ENCODE measurements at regions not wholly inside any gene's neighbourhood (a gene's known extent, or its start where the extent isn't known, plus 50 kb on each side); places are given as distances from the start of the nearest gene placed in this dataset.

DNA sequence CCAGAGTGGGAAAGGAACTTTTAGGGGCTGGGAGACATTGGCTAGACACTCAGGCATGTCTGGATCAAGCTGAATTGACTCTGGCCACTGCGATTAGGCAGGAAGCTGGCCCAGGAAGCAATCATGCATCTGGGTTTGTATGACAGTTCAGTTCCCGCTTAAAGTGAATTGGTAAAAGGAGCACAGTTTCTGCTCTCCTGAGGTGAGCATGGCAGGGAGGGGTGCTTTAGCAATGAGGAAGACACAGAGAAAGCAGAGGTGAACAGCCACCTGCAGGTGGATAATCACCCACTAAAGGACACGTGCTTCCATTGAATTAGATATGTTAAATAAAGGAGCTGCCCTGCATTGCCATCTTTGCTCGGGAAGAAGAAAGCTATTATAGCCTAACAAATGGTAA lies 248.1 kb upstream of the MAP3K1 start:
- Mint-ChIP-seq H3K9me3 (no peaks in the 10 kb centered on the region), H3K4me1 (peaks cover 2% of the 10 kb centered on the region), H3K4me3 (no peak overlapping the region), H3K36me3 (ENCODE audit: low read depth) (peaks cover under 1% of the 10 kb centered on the region), H3K27me3 (peaks cover 4% of the 10 kb centered on the region), H3K27ac (no peak overlapping the region)
- POLR2A ChIA-PET: no interaction called here
- CTCF ChIA-PET: no interaction called here
- DNase-seq: no peak

DNA sequence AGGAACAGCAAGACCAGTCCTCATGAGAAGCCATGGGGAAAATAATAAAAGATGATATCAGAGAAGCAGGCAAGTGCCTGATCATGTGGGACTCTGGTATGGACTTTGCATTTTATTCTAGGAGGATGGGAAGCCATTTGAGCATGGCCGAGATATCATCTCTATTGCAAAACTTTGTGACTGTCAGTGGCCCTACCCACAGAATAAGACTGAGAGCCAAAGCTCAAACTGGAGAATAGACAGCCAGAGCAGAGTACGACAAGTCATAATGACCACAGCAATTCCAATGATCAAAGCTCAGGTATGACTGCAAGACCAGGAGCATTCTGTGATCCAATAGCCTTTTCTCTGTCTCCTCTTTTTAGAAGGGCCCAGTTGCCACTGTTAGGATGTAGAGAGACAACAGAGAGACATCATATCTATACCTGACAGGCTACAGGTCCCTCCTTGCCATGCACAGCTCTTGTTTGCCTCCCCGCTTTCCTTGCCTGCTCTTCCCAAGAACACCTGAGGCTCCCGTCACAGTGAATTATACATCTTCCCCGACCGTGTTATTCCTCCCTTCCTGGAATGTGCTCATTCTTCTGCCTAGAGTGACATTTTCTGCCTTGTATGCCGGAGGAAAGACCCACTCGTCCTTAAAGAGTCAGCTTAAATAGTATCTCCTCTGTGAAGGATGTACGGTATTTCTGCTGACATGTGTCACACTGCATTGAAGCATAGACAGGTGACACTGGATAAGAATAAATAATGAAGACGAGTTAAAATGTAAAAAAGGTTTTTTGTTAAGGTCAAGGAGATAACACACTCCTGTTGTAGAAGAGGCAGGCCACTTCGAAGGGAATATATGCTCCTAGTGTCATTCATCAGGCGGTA lies 248.7 kb upstream of the MAP3K1 start:
- CTCF ChIA-PET: no interaction called here
- Mint-ChIP-seq H3K27me3 (peaks cover 4% of the 10 kb centered on the region), H3K4me1 (peaks cover 2% of the 10 kb centered on the region), H3K4me3 (no peak overlapping the region), H3K36me3 (ENCODE audit: low read depth) (no peaks in the 10 kb centered on the region), H3K9me3 (no peaks in the 10 kb centered on the region), H3K27ac (no peak overlapping the region)
- POLR2A ChIA-PET: no interaction called here
- DNase-seq: no peak

DNA sequence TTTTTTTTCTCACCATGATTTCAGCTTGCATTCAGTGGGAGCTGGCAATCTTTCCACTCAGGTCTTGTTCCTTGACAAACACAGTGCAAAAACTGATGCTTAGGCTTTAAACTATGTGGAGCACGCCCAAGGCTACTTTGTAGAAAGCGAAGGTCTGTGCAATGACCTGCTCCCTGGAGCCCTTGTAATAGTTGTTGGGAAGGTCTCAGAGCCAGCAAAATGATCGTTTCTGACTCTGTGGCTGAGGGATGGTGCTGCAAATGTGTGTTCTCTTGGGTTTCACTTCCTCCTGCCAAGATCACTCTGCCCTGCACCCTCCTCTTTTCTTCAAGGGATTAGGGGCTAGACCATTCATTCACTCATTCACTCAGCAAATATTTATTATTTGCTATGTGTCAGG lies 249.7 kb upstream of the MAP3K1 start:
- peaks cover 2% of the 10 kb centered on the region for H3K4me1 Mint-ChIP-seq
- DNase-seq: no peak
- H3K4me3 Mint-ChIP-seq: no peak overlapping the region
- no peak overlapping the region for H3K27ac Mint-ChIP-seq
- ChIA-PET POLR2A (no interaction called here), CTCF (no interaction called here)
- no peaks in the 10 kb centered on the region for H3K36me3 Mint-ChIP-seq (ENCODE audit: low read depth)
- H3K9me3 Mint-ChIP-seq: no peaks in the 10 kb centered on the region
- peaks cover 4% of the 10 kb centered on the region for H3K27me3 Mint-ChIP-seq

DNA sequence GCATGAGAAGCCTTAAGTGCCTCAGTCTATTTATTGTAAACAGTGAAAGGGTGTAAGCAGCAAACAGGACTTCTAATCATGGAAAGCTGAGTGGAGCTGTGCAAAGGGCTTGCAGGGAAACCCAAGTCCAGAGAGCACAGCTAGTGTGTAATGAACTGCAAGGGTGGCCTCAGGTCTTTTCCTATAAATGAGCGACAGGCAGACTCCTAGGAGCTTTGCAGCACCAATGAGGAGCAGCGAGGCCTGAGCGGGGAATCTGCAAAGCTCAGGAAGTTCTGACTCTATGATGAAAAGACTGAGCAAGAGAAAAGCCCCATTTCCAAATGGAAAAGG lies 250.1 kb upstream of the MAP3K1 start:
- POLR2A ChIA-PET: interaction anchor here (0.6 to 1.3 kb wide), 2 partner anchors 171 to 345 kb away, joined by 3 to 7 read pairs; no protein-coding TSS in a partner anchor
- H3K27me3 Mint-ChIP-seq: peaks cover 4% of the 10 kb centered on the region
- H3K4me1 Mint-ChIP-seq: peaks cover 2% of the 10 kb centered on the region
- no peaks in the 10 kb centered on the region for H3K9me3 Mint-ChIP-seq
- no peak overlapping the region for H3K27ac Mint-ChIP-seq
- CTCF ChIA-PET: no interaction called here
- H3K4me3 Mint-ChIP-seq: no peak overlapping the region
- DNase-seq: no peak
- no peaks in the 10 kb centered on the region for H3K36me3 Mint-ChIP-seq (ENCODE audit: low read depth)

DNA sequence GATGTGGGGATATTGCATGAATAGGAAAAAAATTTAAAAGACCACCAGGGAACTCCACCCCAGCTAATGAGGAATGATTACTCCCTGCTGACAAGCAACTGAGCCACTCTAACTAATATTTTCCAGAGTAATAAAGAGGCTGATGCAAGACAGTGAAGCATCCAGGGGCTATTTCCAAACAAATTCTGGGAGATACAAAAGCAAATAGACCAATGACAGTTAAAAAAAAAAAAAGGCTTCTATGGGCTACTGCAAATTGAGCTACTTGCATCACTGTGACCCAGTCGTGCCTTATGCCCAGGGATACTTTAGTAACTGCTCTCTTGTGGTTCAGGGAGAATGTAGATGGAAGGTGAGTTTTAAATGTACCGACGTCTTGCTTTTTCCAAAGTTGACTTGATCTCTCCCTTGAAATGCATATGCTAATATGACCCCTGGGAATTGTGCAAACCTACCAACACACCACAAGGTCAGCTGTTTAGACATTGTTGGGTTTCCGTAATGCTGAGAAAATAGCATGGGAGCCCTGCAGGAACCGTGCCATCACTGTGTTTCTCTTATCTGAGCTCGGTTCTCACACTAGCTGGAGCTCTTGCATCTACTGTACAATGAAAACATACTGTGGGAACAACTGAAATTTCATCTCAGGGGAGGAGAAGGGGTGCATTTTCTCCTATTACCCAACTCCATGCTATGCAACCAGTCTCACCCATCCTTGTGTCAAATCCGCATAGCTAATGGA lies 250.6 kb upstream of the MAP3K1 start:
- H3K27me3 Mint-ChIP-seq: peaks cover 5% of the 10 kb centered on the region
- no peak overlapping the region for H3K27ac Mint-ChIP-seq
- no peak for DNase-seq
- ChIA-PET POLR2A (interaction anchor here (0.6 to 1.3 kb wide), 3 partner anchors 171 to 345 kb away, joined by 3 to 7 read pairs (median 3); no protein-coding TSS in a partner anchor), CTCF (no interaction called here)
- H3K4me1 Mint-ChIP-seq: peaks cover 2% of the 10 kb centered on the region
- no peaks in the 10 kb centered on the region for H3K9me3 Mint-ChIP-seq
- no peak overlapping the region for H3K4me3 Mint-ChIP-seq
- no peaks in the 10 kb centered on the region for H3K36me3 Mint-ChIP-seq (ENCODE audit: low read depth)

DNA sequence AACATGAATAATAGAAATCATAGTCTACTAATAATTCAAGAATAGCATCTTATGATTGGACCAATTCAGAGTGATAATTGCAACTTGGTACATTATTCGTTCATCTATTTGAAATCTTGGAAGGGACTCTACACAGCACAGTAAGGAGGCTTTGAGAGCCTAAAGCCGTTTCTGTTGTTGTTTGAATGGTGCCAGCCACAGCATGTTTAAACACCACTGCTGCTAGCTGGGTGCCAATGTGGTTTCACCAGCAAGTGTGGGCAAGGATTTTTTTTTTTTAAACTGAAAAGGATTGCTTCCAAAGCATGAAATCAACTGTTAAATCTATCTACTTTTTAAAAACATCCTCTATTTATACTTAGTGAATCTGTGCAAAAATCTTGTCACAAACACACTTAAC lies 253.9 kb upstream of the MAP3K1 start:
- no peaks in the 10 kb centered on the region for H3K36me3 Mint-ChIP-seq (ENCODE audit: low read depth)
- peaks cover 2% of the 10 kb centered on the region for H3K4me1 Mint-ChIP-seq
- ChIA-PET POLR2A (no interaction called here), CTCF (no interaction called here)
- H3K9me3 Mint-ChIP-seq: no peaks in the 10 kb centered on the region
- no peak for DNase-seq
- peaks cover 11% of the 10 kb centered on the region for H3K27me3 Mint-ChIP-seq
- no peak overlapping the region for H3K4me3 Mint-ChIP-seq
- no peak overlapping the region for H3K27ac Mint-ChIP-seq

DNA sequence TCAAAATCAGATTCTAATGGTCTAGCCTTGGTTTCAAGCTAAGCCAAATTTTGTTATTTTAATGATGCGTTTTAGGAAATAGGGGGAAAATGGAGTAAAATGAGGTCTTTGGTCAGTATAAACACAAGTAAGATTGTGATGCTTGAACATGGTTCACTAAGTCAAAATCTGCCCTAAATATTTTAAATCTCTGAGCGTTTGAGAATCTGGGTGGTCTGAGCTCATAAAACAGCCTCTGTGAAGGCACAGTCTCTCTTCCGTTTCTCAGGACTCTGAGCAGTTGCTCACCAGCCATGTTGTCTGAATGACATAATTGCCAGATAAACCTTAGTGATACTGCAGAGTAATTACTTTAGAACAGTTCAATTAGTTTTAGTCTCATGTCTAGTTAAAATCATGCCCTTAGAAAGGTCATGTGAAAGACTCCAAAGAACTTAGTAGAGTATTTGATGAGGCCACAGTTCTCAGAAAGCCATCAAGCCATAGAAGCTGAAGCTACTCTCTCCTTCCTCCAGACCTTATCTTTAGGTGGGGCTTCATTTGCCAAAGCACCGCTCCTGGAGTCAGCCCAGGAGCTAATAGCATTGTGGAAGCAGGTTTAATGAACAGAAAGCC lies 257.1 kb upstream of the MAP3K1 start:
- POLR2A ChIA-PET: no interaction called here
- CTCF ChIA-PET: no interaction called here
- Mint-ChIP-seq H3K27ac (no peak overlapping the region), H3K36me3 (ENCODE audit: low read depth) (no peaks in the 10 kb centered on the region), H3K9me3 (no peaks in the 10 kb centered on the region), H3K4me1 (no peaks in the 10 kb centered on the region), H3K27me3 (peaks cover 9% of the 10 kb centered on the region), H3K4me3 (no peak overlapping the region)
- DNase-seq: no peak

DNA sequence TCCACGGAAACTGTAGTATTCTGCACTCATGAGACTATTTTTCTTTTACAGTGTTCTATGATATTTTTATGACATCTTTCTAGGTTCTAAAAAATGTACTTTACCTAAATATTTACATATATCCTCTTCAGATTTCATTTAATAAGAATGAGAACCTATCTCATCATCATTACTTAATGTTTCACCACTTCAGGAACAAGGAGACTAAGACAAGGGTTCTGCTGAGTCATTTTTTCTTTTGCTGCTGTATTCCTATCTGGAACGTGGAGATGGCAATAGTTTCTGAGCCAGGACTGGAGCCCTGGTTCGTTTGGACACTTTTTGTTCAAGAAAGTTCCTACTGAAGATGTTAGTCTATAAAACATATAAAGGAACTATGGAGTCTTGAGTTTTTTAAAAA lies 258.2 kb upstream of the MAP3K1 start:
- ChIA-PET CTCF (no interaction called here), POLR2A (no interaction called here)
- H3K4me3 Mint-ChIP-seq: no peak overlapping the region

DNA sequence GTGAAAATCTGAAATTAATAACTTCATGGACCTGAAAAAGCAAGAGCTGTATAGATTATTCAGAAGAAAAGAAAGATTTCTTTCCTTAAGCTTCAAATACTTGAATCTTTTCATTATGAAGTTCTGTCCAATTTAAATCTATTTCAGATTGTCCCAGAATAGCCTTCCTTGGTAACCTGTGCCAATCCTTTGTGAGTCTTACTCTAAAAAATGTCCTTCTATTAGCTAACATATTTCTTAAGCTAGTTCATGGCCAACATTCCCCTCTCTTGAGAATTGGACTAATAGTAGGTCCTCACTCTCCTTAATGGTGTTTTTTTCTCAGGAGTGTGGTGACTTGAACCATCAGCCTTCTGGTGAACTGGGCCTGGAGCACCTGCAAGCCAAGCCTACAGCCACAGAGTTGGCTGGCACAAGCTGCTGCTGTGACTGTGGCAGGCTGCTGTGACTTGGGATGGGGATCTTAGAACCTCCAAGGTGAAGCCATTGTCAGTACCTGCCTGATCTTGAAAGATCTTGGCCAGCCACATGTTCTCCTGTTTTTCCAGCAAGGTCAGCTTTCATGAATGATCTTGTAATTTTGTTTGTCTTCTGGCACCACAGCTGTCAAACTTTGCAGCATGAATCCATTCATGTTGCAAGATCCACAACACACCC lies 262.6 kb upstream of the MAP3K1 start:
- ChIA-PET CTCF (interaction anchor here (1.0 kb wide), 1 partner anchor 282 kb away, joined by 3 read pairs; no protein-coding TSS in a partner anchor), POLR2A (interaction anchor here (0.9 kb wide), 1 partner anchor 18 kb away, joined by 3 read pairs; no protein-coding TSS in a partner anchor)
- DNase-seq: no peak
- Mint-ChIP-seq H3K27me3 (peaks cover 5% of the 10 kb centered on the region), H3K4me3 (no peak overlapping the region), H3K27ac (no peak overlapping the region), H3K4me1 (no peaks in the 10 kb centered on the region), H3K36me3 (ENCODE audit: low read depth) (no peaks in the 10 kb centered on the region), H3K9me3 (no peaks in the 10 kb centered on the region)

More for the DNA sequence above, 258.2 kb upstream of the MAP3K1 start:
- Mint-ChIP-seq H3K27ac (no peak overlapping the region), H3K27me3 (peaks cover 9% of the 10 kb centered on the region), H3K4me1 (no peaks in the 10 kb centered on the region), H3K9me3 (no peaks in the 10 kb centered on the region), H3K36me3 (ENCODE audit: low read depth) (no peaks in the 10 kb centered on the region)
- no peak for DNase-seq

DNA sequence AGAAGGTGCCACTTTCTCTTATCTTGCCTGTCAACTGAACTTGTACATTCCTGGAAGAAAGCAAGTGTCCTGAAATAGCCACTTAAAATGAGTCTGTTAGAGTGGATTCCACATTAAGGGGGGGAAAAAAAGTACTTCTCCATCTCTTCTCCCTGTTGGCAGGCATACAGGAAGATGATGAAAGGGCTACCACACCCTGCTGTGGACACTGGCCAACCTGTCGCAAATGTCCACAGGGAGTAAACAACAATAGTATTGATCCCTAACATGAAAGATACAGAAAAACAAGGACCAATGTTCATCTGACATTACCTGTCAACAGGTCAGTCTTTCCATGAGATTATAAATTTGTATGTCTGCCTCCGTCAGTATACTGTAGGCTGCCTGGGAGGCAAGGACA lies 265.1 kb upstream of the MAP3K1 start:
- no peak overlapping the region for H3K27ac Mint-ChIP-seq
- H3K9me3 Mint-ChIP-seq: no peaks in the 10 kb centered on the region
- CTCF ChIA-PET: no interaction called here
- H3K4me1 Mint-ChIP-seq: no peaks in the 10 kb centered on the region
- no peak for DNase-seq
- no peak overlapping the region for H3K4me3 Mint-ChIP-seq
- POLR2A ChIA-PET: no interaction called here
- no peaks in the 10 kb centered on the region for H3K36me3 Mint-ChIP-seq (ENCODE audit: low read depth)
- peaks cover 2% of the 10 kb centered on the region for H3K27me3 Mint-ChIP-seq

DNA sequence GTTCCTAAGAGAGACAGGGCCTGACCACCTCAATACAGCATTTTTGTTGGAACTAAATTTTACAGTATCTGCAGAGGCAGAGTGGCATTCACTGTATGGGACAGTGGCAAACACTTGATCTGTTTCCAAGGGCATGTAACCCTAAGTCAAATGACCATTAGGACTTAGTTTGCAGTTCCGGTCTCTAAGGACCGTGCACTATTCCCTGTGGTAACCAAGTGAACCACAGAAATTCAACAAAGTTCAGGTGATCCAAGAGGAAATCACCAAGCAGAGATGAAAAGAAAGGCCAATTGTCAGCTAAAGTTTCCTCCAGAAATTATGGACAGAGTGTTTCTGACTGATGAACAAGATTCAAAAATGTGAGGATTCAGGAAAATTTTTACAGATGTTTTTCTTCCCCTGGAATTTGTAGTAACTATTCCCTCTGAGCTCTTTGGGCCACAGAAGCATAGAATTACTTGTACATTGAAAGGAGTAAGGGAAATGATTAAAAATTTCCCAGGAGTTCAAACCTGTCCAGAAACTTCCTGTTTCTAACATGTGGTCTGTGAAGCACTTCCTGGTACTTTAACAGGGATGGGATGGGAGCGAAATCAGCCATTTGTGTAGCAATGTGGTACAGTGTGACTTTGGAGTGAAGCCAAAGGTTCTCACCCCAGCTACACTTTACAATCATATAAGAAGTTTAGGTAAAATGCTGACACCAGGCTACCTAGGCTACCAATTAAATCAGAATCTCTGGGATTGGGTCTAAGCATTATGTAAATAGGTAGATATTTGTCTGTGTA lies 266.1 kb upstream of the MAP3K1 start:
- Mint-ChIP-seq H3K36me3 (ENCODE audit: low read depth) (no peaks in the 10 kb centered on the region), H3K4me3 (no peak overlapping the region), H3K9me3 (no peaks in the 10 kb centered on the region), H3K4me1 (no peaks in the 10 kb centered on the region), H3K27me3 (peaks cover 2% of the 10 kb centered on the region), H3K27ac (no peak overlapping the region)
- POLR2A ChIA-PET: no interaction called here
- CTCF ChIA-PET: no interaction called here
- no peak for DNase-seq

DNA sequence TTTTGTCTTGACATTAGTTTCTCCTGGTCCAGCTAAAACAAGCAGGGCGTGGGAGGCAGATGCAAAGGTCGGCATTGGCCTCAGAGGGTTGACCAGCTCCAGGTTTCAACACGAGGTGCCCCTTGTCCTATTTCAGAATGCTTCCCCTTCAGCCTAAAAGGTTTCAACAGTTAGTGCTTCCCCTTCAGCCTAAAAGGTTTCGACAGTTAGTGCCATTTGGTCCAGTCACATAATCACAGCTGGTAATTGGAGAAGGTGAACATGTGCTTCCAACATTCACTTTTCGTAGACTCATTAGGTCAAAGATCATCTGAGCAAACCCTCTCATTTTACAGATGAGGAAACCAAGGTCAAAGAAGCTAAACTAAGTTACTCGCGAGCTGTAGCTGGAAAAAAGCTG lies 270.3 kb upstream of the MAP3K1 start:
- DNase-seq: no peak
- ChIA-PET POLR2A (no interaction called here), CTCF (no interaction called here)
- H3K36me3 Mint-ChIP-seq (ENCODE audit: low read depth): no peaks in the 10 kb centered on the region
- H3K27ac Mint-ChIP-seq: no peak overlapping the region
- no peaks in the 10 kb centered on the region for H3K9me3 Mint-ChIP-seq
- H3K4me1 Mint-ChIP-seq: no peaks in the 10 kb centered on the region
- H3K27me3 Mint-ChIP-seq: peaks cover 2% of the 10 kb centered on the region
- H3K4me3 Mint-ChIP-seq: no peak overlapping the region
